Limb (tissue), 2 donors: ENCODE measurements at regions not wholly inside any gene's neighbourhood (a gene's known extent, or its start where the extent isn't known, plus 50 kb on each side); places are given as distances from the start of the nearest gene placed in this dataset.
"Not testable (repeated sequence)": the region's sequence is repeated elsewhere in the genome, so short reads cannot be mapped to it uniquely, and the experiment has no call there.

Experiments
- DNase-seq, 2 donors: peaks; one replicate each; pipeline ENCODE4 v3.0.0-alpha.2; 2016; ENCODE audit errors: extremely low spot score in 2 of 2

DNA sequence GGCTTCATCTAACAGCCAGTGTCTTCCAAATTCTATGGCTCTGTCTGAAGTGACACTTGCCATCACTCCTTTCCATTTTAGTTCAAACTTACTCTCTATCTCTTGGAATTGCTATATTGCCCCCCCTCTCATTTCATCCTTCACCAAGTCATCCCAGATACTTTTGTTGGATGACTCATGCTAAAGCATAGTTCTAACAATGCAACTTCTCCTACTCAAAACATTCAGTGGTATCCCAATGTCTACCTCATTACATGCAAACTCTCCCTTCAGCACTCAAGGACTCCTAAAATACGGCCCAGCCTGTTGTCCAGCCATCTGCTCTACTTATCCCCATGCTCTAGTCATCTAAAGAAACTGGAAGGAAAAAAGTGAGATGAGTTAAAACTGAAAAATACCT, 171.6 kb downstream of the RASEF start:
- DNase-seq = no peak

DNA sequence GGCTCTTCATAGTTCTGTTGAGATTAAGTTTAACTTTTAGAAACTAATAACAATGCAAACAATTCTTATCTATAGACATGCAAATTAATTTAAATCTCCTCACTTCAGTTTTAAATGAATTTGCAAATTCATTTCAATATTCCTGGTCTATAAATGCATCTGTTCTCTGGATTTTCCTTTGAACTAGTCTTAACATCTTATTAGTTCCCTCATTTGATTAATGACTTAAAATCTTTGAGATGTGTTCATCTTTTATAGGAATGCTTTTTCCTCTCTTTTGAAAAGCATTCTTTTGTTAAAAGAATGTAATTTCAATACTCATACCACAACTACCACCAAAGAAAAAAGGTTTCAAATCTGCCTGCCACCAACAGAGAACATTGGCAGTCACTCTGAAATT, 169.4 kb downstream of the RASEF start:
- no peak for DNase-seq

DNA sequence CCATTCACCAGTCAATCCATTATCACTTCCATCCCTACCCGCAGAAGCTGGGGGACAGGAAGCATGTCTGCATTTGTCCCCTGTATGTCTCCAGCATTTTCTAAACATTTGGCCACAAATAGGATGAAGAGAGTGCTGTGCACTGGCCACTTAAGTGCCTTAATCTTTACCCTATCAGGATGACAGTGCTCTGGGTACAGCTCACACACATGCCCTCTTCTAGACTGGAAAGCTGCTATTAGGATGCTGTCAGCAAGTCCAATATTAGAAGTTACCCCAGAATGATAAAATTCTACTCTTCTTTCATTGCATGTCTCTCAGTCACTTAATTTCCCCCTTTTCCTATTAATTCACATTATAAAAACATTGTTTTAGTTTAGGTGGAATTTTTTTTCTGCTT, 168.4 kb downstream of the RASEF start:
- no peak for DNase-seq

DNA sequence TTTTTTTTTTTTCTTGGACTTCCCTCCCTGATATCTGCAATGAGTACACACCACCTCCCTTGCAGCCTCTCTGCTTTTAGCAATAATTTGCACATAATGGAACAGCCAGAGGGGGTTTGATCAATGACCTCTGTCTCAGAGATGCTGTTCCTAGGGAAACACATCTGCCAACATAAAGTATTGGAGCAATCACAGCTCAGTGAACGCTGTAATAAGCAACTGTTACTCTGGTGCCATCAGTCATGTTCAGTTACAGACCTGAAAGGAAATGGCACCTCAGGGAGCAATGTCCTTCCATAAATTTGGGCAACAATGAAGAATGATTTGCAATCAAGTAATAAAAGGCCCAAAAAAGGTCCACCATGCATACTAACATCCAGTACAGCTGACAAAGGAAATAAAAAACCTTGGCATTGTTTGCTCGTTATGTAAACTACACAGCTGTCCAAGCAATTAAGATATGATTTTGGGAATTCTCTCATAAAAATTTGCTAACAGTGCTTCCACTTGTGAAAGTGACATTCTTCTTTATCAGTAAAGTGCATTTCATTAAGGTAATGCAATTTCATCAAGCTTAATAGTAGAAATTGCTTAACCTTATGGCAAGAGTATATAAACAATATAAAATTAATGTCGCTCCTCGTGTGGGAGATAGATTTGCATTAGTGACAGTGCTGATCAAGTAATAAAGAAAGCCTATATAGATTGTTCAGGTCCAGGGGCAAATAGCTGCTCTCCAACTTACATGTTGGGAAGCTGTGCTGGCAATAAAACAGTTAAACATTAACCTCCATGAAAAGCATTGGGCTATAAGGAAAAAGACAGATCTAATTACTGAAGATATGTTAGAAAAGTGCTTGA, 167.8 kb downstream of the RASEF start:
- peak in 1 of 2 donors; percentile 37 for DNase-seq

DNA sequence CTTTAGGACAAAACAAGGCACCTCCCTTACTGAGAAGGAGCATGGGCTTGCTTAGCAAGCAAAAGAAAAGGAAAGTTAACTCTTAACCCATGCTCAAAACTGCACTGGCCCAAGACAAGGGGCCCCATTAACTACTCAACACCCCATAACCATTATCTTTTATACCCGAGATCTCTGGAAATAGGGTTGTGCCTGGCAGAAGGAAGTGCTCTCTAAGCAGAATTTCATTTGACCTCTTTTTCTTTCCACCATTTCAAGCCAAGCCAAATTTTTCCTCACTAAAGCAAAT, 167.2 kb downstream of the RASEF start:
- DNase-seq = no peak

DNA sequence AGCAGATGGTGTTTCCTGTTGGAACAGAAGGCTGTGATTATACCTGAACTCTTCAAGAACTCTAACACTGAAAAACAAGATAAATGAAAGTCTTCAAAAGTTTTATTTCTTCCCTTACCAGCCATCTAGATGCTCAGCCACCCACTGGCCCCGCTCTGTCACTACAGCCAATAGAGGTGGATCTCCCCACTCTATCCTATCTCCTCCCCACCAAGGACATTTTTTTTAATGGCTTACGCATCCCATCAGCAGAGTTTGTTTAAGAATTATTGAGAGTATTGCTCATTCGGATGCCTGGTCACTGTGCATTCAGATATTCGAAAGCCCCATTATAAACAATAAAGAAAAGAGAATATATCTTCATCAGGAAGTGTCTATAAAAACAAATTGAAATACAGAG, 159.4 kb downstream of the RASEF start:
- no peak for DNase-seq

DNA sequence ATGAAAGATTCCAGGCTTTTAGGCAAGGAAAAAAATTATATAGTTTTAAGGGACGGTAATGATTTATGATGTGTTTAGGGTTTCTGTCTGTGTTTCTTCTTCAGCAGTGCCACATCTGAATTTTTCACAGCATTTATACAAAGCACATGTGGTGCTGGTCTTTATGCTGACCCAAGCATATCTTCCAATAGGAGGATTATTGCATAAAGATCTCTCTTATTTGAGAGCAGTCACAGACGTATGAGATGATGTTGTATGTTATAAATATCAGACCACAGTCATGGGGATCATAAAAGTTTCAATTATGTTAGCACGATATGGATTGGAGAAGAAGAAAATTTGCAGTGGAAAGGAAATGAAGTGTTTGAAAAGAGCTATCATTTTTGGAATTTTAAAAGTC, 150.9 kb downstream of the RASEF start:
- peak in 1 of 2 donors; percentile 25 for DNase-seq

DNA sequence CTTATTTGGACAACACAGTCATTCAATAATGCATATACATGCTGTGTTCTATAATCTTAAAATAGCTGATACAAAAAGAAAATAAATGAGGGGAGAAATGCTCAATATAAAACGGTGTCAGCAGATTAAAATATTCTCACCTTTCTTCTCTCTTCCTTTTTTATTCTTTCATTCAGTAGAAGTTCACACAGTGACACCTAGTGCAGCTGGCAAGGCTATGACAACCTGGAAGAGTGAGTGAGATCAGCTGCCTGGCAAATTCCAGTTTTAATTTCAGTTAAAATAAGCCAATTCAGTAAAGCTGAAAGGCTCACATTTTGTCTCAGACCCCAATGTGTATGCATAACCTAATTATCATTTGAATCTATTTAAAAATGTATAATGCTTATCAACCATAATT, 150.3 kb downstream of the RASEF start:
- DNase-seq = no peak

DNA sequence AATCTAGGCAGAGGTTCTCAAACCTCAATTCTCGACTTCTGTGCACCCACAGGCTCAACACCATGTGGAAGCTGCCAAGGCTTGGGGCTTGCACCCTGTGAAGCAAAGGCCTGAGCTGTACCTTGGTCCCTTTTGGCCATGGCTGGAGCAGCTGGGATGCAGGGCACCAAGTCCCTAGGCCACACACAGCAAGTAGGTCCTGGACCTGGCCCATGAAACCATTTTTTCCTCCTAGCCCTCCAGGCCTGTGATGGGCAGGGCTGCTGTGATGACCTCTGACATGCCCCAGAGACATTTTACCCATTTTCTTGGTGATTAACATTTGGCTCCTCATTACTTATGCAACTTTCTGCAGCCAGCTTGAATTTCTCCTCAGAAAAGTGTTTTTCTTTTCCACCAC, 146.7 kb downstream of the RASEF start:
- DNase-seq = not testable (repeated sequence)

DNA sequence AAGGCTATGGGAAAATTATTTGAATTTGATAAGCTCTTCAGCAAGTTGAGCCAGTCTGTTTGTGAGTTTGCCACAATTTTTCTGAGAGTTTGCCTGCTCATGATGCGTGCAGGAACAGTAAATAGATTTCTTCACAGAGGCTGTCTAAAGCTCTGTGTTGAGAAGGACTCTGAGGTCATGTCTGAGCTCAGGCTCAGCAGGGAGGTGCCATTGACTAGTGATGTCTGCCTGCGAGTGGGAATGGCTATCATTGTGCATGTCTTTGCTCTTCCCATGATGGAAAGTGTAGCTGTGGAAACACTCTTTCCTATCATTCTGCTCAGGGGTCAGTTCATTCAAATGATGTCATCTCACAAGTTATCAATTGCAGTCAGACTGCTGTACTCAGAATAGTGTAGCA, 142.8 kb downstream of the RASEF start:
- no peak for DNase-seq

DNA sequence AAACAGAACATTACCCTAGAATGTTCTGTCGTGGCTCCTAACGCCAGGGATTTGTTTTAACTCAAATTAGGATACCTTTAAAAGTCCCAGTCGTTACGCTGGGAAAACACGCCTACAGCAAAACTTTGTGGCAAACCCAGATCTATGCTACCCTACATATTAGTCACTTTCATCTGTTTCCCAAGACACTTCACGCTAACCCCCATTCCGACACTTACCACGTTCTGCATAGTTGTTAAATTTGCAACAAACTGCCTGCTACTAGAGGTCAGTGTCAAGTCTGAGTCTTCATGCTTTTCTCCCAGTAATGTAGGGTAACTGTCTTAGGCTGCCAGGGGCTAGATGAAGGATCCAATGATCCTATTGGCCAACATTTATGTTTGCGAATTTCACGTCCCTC, 140.3 kb downstream of the RASEF start:
- no peak for DNase-seq

DNA sequence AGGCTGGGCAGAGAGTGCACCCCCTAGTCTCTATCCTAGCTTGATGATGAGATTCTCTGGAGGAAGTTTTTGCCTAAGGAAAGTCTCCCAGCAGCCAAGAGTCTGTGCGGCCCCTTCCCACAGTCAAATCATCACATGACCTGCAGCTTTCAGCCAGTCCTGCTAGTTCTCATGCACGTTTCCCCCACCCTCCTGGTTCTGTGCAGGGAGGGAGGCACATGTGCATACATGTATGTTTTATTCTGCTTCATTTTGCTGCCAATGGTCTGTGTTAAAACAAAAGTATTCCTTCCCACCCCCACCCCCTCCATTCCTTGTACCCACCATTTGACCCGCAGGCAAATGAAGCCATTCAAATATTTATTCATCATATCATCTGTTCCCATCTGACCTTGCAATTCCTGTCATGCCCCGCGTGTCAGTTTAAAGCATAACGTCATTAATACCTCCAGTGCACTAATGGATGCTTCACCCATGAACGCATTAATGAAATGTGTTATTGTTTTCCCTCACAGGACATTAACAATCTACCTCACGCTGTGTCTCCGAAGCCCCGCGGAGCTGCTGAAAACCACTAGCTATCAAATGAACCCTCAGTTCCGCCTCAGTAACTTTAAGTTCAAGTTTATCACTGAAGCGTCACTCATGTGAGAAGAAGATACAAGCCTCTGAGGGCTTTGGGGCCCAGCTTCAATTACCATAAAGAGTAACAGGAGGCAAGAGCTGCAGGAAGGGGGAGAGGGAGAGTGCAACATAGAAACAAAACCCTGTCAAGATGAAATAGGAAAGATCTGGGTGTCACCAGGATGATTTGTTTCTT, 139.6 kb downstream of the RASEF start:
- DNase-seq = peak in 1 of 2 donors; percentile 39

DNA sequence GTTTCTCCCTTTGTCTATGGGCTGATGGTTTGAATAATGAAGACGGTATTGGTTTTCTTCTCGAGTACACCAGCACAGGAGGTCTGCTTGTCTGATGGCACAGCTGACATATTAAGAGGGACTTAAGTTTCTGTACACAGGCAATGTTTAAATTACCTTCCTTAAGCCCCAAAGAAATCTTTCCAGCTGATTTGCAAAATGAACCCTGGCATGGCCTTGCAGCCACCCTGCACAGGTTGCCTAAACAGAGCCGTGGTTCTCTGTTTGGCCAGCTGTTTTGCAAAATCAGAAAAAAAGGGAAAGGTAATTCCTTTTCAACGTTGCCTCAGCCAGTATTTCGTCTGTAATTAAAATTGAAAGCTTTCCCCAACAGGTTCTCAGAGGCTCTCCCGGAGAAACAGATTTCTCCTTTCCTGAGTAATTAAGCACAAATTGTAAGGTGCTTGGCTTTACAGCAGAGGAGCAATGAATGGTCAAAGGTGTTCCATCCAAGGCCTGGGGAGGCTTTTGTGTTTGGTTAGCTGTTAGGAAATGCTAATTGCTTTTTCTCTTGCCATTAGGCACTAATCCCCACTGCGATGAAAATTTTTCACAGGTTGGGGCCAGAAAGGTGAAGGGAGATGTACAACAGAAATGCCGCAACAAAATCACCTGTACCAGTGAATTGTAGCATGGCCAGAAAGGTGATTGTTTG, 138.9 kb downstream of the RASEF start:
- DNase-seq = no peak
